Mammary epithelial cell (primary cell): ENCODE measurements at regions not wholly inside any gene's neighbourhood (a gene's known extent, or its start where the extent isn't known, plus 50 kb on each side); places are given as distances from the start of the nearest gene placed in this dataset.

Experiments
- CTCF ChIP-seq, 2 donors: IDR thresholded peaks in 1 of 2; conservative IDR thresholded peaks in 1 of 2; 2 replicates each; pipeline ENCODE4 v1.5.1; 2011 to 2012; ENCODE audit warnings: inconsistent platforms in 2 of 2, low read length in 2 of 2, mild to moderate bottlenecking in 2 of 2, control low read depth in 1 of 2, low read depth in 1 of 2; ENCODE audit not compliant: insufficient read depth in 1 of 2; ENCODE audit errors: extremely low read depth in 1 of 2
- EZH2 ChIP-seq: IDR thresholded peaks from 2 replicates; pipeline ENCODE4 v1.6.1; 2012; ENCODE audit warnings: low read length, inconsistent platforms, borderline replicate concordance

- no peak for TF ChIP-seq CTCF (conservative IDR thresholded peaks at IDR 0.05 in 1 of 2, IDR thresholded peaks at IDR 0.05 in 1 of 2; ENCODE audit: extremely low read depth in 1 of 2, insufficient read depth in 1 of 2, low read depth in 1 of 2, low read length in 2 of 2)
- no peak for TF ChIP-seq EZH2
Measured at GRCh38 chr5:67695369-67695768, 498.8 kb upstream of the CD180 start.
